HuH-7 (cell line): ENCODE measurements at regions not wholly inside any gene's neighbourhood (a gene's known extent, or its start where the extent isn't known, plus 50 kb on each side); places are given as distances from the start of the nearest gene placed in this dataset.
A peak's percentile ranks its signal among the peaks of the same experiment; 100 is the strongest.
"Not testable (repeated sequence)": the region's sequence is repeated elsewhere in the genome, so short reads cannot be mapped to it uniquely, and the experiment has no call there.

Experiments used
- DNase-seq: peaks from one replicate; pipeline ENCODE4 v3.0.0; 2011; ENCODE audit warnings: low spot score

- DNase-seq, result peak; percentile 14
Observed at GRCh38 chr1:183753464-183753891, 51.4 kb upstream of the RGL1 start.

GRCh38 chr1:183744132-183744913, 60.6 kb upstream of the RGL1 start:
- no peak for DNase-seq

GRCh38 chr1:183742355-183742754, 62.6 kb upstream of the RGL1 start:
- no peak for DNase-seq

DNA sequence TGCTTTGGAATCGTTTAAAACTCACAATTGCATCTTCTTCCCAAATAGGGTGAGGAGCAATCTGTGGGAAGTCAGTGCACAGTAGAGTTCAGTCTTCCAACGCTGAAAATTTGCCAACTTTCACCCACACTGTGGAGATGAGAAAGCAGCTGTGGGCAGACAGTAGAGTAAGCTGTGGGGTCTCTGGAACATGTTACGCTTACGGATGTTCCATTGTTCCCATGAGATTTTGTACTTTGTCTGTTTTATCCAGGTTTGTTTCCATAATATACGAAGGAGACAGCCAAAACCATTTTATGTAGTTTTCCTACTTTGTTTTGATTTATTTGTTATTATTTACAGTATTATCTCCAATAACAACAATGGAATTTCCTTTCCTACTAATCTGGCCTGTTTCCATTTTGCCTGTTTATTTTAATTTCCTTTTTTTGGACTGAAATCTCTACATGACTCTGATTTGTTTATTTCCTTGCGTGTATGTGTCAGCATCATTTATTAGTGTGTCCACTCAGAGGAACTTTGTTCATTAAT, 65.1 kb upstream of the RGL1 start:
- no peak for DNase-seq

GRCh38 chr1:183739082-183739481, 65.8 kb upstream of the RGL1 start:
- DNase-seq, result no peak

DNA sequence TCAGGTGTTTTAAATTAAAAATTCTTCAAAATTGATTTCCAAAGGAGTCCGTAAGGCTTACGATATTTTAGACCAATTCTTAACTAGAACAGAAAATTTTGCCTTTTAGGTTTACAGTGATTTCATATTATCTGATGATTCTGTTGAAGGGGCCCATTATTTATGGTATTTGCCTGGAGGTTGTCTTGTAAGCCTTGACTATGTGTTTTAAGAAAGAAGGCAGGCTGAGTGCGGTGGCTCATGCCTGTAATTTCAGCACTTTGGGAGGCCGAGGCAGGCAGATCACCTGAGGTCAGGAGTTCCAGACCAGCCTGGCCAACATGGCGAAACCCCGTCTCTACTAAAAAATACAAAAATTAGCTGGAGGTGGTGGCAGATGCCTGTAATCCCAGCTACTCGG, 67.0 kb upstream of the RGL1 start:
- not testable (repeated sequence) for DNase-seq

- DNase-seq, result no peak
Observed at GRCh38 chr1:183736343-183736742, 68.6 kb upstream of the RGL1 start.

DNA sequence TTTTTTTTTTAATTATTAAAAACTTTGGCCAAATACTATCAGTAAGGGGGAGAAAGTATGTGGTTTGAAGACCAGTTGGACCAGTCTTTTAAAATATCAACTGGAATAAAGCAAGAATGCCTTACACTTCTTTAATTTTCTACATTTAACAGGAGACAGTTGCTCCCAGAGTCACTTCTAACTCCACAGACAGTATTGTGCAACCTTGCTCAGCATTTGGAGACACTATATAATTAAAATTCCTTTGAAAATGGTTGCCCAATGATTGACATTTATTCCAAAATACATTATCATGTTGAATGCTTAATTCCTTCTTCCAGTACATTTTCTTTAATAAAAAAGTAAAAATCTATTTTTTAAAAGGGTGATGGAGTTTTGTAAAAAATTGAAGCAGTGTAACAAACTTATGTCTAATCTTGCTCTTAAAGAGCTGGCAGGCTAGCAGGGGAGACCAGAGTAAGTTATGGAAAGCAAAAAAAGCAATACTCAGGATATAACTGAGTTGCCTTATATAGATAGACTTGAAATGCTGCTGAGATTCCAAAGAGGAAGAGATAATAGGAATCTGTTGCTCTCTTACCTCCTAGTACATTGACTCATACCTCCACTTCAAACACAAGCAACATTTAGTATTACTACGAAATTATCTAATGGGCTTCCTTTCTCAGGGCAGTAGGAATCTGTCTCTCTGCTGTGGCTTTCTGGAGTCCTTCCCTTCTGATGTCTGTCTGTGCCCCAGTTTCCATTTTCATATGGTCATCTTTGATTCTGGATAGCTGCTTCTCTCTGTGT, 69.7 kb upstream of the RGL1 start:
- no peak for DNase-seq

- no peak for DNase-seq
Observed at GRCh38 chr1:183734543-183735036, 70.3 kb upstream of the RGL1 start.

DNA sequence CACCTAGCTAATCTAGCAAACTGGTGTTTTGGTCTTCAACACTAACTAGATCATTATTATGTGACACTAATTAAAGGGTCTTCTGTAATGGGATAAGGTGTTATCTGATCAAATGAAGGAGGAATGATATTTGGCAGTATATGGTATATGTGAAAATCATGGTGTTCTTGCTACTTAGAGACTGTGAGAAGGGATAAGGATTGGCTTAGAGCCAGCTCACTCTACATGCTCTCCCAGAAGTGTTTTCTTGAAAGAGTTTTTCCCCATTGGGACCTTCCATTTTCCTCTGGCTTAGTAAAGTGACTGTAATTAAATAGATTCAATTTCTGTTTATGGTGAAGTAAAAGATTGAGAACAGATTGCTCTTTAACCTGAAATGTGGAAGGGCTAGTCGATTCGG, 71.2 kb upstream of the RGL1 start:
- DNase-seq, result no peak

- no peak for DNase-seq
Observed at GRCh38 chr1:183732236-183732880, 72.6 kb upstream of the RGL1 start.

DNA sequence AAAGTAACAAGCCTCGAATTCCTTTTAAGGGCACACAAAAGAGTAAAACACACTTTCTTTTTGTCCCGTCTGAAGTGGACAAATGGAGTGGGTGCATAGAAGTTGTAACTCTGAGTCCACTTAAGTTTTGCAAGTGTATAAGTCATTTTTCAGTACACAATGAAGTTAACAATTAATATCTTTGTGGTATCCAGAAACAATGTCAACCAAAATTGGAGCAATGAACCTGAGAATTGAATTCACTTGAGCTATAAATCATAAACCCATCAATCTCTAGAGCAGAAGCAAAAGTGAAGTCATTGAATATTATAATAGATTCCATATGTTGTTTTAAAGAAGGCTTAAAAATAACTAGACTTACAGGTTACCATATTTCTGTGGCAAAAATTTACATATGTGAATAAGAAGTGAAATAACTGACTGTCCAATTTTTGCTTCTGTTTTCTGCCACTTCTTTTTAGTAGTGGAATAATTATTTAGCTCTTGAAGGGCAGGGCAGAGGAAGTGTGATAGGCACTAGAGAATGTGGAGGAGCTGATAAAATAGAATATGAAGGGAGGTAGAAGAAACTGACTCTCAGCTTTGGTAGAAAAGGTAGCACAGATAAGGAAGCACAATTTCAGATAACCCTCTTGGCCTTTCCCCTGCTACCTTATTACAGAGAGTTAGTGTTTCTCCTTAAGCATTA, 73.9 kb upstream of the RGL1 start:
- DNase-seq, result no peak

- no peak for DNase-seq
Observed at GRCh38 chr1:183730107-183730724, 74.7 kb upstream of the RGL1 start.

DNA sequence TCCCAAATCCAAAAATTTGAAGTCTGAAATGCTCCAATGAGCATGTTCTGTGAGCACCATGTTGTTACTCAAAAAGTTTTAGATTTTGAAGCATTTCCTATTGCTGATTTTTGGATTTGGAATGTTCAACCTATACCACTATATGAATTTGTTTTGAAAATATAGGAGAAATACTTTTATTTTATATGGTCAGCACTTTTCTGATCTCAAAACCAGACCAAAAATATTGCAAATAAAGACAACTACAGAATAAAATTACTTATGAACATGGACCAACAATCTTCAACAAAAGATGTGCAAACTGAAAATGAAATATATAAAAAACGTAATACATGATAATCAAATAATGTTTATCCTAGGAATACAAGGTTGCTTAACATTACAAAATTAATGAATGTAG, 73.7 kb upstream of the APOBEC4 start:
- no peak for DNase-seq

DNA sequence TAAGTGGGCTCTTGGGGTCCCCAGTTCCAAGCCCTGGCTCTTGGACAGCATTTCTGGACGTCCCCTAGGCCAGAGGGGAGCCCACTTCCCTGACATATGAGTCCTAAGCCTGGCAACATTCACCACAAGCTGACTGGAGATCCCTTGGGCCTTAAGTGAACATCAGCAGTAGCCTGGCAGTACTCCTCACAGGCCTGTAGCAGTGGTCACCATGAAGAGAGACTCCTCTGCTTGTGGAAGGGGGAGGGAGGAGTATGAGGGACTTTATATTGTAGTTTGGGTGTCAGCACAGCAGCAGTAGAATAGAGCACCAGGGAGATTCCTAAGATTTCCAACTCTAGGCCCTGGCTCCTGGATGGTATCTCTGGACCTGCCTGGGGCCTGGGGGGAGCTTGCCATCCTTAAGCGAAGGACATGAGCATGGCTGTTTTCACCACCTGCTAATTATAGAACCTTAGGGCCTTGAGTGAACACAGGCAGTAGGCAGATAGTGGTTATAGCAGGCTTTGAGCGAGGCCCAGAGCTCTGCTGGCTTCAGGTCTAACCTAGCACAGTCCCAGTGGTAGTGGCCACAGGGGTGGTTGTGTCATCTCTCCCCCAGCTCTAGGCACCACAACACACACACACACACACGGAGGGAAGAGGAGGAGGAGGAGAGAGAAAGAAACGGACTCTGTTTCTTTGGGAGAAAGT, 71.4 kb upstream of the APOBEC4 start:
- no peak for DNase-seq

DNA sequence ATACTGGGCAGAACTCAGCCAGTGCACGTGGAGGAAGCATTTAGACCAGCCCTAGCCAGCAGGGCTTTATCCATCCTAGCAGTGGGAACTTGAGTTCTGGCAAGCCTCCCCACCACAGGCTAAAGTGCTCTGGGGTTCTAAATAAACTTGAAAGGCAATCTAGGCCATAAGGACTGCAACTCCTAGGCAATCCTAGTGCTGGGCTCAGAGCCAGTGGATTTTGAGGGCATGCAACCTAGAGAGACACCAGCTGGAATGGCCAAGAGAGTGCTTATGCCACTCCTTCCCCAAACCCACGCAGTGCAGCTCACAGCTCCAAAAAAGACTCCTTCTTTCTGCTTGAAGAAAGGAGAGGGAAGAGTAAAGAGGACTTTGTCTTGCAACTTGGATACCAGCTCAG, 70.5 kb upstream of the APOBEC4 start:
- DNase-seq, result no peak

GRCh38 chr1:183721041-183721440, 67.9 kb upstream of the APOBEC4 start:
- DNase-seq, result no peak

- no peak for DNase-seq
Observed at GRCh38 chr1:183720028-183720427, 66.9 kb upstream of the APOBEC4 start.

GRCh38 chr1:183719289-183719688, 66.2 kb upstream of the APOBEC4 start:
- DNase-seq, result no peak

DNA sequence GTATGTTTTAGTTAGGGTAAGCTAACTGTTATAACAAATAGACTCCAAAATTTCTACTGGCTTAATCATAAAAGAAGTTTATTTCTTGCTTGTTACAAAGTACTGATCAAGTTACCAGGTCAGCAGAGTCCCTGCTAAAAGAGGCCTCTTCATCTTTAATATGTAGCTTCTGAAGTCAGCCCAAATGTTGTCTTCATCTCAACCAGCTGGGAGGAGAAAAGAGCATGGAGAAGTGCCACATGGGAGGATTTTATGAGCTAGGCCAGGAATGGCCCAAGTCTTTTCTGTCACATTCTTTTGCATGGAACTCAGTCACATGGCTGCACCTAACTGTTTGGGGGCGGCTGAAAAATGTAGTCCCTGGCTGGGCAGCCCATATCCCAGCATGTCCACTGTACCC, 63.2 kb upstream of the APOBEC4 start:
- DNase-seq, result no peak
